HG03060 (cell line): ENCODE measurements at regions not wholly inside any gene's neighbourhood (a gene's known extent, or its start where the extent isn't known, plus 50 kb on each side); places are given as distances from the start of the nearest gene placed in this dataset.

Source experiments
- ATAC-seq: cut with Tn5 transposase; IDR thresholded peaks from one replicate; pipeline ENCODE4 v1.9.1; 2021; ENCODE audit warnings: low read depth, moderate number of reproducible peaks; ENCODE audit not compliant: unreplicated experiment

DNA sequence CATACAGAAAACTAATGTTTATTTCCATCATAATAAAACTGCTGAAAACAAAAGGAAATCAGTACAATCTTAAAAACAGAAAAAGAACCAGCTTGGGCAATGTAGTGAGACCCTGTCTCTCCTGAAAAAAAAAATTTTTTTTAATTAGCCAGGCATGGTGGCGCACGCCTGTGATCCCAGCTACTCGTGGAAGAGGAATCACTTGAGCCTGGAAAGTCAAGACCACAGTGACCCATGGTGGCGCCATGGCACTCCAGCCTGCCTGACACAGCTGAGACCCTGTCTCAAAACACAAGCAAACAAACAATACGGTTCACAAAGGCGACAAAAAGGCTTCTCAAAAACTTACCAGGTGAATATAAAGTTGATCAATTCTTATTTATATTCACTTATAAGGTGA is 289.7 kb downstream of the BRD1 start:
- no peak for ATAC-seq

GRCh38 chr22:49536571-49537131 is 291.0 kb downstream of the BRD1 start:
- ATAC-seq: no peak

- no peak for ATAC-seq
Observed at GRCh38 chr22:49535527-49536125, 292.0 kb downstream of the BRD1 start.

DNA sequence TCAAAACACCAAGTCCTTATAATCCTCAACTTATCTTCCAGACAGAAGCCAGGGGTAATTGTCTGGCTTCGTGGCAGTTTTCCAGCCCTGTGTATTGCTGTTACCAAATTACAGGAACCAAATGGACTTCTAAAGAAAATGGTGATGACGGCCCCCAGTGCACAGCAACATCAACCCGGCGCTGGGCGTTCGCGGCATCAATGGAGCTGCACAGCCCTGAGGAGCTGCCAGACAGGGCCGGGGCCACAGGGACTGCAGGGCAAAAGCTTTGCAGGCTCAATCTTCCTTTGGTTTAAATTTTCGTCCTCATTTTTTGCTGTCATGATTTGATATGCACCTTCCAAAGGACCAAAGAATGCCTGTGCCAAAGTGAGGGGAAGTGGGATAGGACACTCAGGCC is 292.5 kb downstream of the BRD1 start:
- no peak for ATAC-seq

- ATAC-seq: no peak
Observed at GRCh38 chr22:49534386-49534785, 293.3 kb downstream of the BRD1 start.

- ATAC-seq: no peak
Observed at GRCh38 chr22:49533886-49534285, 293.8 kb downstream of the BRD1 start.

DNA sequence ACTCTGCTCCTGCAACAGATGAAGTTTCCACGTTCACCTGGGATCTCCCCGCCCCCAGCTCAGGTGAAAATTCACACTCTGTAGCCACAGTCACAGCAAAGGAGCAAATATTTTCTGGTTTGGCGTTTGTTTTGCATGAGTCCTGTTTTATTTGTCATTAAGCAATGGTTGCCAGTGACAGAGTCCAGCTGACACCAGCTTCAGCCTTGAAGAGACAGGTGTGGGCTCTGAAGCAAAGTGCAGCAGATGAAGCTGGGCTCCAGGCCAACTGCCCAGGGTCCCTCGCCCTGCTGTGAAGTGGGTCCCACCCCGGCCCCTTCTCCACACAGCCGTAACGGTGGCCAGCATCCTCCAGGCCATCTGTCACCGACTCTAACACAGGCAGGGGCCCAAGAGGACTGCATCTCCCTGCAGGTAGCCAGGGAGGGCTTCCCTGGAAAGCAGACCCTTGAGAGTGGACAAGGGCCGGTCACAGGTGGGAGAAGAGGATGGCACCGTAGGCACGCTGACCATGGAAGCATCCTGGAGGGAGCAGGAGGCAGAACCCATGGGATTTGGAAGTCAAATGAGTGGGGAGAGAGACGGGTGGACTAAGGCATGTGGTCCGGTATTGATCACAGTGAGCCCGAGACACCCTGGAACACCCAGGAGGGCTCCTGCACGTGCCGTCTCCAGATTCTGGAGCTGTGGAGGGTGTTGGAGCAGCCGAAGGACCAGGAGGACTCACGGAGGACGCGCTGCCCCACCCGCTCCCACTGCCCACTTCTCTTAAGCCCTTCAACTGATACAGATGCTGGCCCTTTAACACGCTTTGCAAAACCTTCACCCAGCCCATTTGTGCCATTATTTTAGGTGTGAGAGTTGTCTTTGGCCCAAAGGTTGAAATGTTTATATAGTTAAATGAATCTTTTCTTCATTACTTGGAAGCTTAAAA is 294.5 kb downstream of the BRD1 start:
- ATAC-seq: no peak

DNA sequence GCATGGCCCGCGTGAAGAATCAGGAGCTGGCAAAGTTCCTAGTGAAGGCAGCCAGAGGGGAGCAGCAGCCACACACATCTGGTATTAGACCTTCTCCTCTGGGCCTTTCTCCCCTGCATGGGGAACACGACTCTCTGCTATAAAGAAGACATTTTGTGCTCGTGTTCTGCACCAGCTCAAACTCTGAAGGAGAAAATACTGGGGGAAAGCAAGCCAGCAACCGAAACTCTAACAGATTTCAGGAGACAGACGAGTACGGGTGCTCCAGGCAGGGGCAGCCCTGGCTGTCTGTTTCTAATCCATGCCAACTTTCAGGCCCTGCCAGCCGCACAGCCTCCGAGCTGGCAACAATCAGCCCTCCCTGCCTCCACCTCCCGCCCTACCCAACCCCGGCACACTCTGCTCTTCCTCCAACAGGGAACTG is 296.3 kb downstream of the BRD1 start:
- no peak for ATAC-seq

DNA sequence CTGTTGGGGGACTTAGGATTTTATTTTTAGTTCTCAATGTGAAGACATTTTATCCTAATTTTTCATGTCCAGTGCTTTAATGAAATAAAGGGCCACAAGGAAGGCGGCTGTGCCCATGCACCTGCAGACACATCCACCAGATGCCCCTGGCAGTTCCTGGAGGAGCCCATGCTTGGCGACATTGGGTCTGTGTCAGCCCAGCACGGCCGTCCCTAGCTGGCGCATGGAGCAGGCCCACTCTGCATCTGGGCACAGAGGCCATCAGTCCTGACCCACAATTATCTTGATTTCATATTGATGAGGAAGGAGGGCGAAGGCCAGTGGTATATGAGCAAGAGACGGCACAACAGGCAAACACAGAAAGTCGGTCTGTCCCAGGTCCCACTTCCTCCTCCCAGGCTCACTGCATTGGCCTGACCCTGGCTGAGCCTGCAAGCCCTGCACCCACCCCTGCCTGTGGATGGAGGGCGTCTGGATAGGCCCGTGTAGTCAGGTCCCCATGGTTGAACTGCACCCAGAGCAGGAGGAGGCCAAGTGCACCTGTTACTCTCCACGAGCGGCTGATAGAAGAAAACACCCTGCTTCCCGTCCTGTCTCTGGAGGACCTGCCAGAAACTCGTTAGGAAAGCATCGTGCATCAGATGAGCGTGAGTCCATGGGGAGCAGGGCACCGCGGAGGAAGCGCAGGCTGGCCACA is 296.9 kb downstream of the BRD1 start:
- no peak for ATAC-seq

GRCh38 chr22:49528420-49528720 is 299.3 kb downstream of the BRD1 start:
- ATAC-seq: no peak

DNA sequence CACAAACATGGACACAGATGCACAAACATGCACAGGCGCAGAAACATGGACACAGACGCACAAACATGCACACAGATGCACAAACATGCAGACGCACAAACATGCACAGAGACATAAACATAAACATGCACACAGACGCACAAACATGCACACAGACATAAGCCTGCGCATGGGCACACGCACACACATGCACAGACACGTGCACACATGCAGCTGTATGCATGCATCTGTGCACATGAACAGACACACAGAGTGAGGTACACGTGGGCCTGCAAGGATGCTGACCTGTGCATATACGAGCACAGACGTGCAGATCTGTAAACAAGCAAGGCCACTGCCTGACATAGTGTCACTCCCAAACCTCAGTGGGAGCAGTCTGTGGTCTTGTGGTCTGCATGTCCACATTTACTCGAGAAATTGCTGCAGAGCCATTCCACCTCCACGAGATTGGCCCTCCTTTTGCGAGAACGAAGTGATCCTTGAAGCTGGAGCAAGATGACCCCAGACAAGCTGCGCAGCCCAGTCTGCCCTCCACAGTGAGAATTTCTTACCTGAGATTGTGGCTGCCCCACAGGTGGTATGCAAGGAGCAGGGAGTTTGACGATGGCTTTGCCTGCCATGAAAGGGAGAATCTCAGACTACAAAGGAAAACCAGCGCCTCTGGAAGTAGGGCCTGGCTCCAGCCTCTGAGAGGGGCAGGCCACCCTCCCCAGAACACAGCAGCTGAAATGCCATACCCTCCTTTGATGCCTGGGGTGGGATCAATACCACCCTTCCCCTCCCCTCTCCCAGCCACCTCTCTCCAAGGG is 299.9 kb downstream of the BRD1 start:
- ATAC-seq: no peak

- ATAC-seq: no peak
Observed at GRCh38 chr22:49525801-49526535, 301.7 kb downstream of the BRD1 start.

- ATAC-seq: no peak
Observed at GRCh38 chr22:49525360-49525759, 302.3 kb downstream of the BRD1 start.

DNA sequence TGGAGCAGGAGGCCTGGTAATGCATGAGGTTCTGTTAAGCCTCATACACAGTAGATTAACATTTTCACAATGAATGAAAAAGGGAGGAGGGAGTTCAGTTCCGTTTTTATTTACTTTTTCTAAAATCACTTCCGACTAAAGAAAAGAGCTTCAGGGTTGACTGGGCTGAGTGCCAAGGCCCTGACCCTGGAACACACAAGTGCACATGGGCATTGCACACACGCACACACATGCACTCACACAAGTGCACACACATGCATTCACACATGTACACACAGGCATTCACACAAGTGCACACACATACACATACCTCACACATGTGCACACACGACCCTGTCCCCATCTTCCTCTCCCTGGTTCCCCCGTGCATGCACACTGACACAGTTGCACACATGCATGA is 303.3 kb downstream of the BRD1 start:
- no peak for ATAC-seq

- no peak for ATAC-seq
Observed at GRCh38 chr22:49523374-49524008, 304.2 kb downstream of the BRD1 start.

DNA sequence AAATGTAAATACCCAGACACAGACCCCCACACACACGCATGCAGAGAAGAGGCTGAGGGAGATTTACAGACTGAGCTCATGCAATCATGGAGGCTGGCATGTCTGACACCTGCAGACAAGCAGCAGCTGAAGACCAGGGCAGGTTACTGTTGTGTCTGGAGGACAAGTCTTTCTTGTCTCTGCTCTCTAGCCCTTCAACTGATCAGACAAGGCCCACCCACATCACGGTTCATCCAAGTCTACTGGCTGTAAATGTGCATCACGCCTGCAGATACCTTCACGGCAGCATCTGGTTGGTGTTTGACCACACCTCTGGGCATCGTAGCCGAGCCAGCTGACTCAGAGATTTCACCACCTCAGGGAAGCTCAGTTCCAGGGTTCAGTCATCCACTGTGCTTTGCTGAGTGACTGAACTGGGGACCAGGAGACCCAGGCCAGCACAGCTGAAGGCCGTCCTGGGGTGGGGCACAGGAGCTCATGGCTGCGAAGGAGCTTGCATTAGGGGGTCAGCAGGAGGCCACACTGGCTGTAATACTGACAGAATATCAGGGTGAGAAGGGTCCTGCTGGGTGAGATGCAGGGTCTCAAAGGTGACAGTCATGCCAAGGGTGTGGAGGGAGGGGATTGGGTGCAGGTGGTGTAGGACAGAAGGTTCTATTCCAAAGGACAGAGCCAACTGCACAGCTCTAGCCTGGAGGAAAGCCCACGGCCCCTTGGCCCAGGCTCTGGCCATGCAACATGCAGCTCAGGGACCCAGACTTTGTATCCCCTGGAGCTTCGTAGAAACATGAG is 304.9 kb downstream of the BRD1 start:
- ATAC-seq: no peak

DNA sequence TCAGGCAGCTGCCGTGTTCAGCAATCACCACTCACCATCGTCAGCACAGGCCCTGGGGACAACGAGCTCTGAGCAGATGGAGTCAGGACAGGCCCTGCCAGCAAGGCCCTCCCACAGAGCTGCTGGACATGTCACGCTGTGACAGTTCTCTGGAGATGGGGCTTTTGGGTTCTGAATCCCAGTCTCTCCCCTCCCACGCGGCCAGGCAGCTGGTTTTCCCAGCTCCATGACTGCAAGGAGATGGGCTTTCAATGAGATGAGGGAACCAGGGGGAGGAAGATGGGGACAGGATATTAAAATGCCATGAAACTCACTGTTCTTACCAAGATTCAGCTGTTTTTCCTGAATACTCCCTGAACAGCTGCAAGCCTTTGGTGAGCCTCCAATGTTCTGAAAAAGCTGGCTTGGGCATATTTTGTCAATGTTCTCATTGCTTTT is 305.9 kb downstream of the BRD1 start:
- ATAC-seq: no peak

DNA sequence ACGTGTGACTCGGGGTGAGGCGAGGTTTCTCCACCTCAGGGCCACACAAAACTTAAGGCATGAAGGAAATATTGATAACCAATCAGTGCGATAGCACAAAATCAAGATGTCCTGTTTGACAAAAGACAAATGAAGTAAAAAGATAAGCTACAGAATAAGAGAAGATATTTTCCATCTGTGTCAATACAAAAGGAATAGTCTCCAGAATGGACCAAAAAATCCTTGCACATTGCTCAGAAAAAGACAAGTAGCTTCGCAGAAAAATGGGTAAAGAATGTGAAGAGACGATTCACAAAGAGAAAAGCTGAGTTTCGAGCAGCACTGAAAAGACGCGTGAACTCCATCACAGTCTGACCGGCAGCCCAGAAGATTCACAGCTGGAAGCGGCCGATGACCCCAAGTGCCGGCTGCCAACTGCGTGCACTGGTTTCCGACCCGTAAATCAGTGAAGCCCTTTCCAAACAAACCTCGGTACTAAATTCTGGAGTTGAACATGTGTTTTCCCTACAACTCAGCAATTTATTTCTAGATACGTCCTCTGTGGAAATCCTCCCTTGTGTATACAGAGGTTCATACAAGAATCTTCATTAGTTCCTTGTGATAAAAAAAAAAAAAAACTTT is 308.4 kb downstream of the BRD1 start:
- ATAC-seq: no peak
